GM10266 (cell line): ENCODE measurements at regions not wholly inside any gene's neighbourhood (a gene's known extent, or its start where the extent isn't known, plus 50 kb on each side); places are given as distances from the start of the nearest gene placed in this dataset.
"Not testable (repeated sequence)": the region's sequence is repeated elsewhere in the genome, so short reads cannot be mapped to it uniquely, and the experiment has no call there.

Source experiments
- DNase-seq: peaks from one replicate; pipeline ENCODE4 v3.0.0; 2012; ENCODE audit errors: extremely low spot score
- CTCF ChIP-seq: IDR thresholded peaks from 2 replicates; pipeline ENCODE4 v1.5.1; 2012; ENCODE audit warnings: mild to moderate bottlenecking, low read depth; ENCODE audit not compliant: control insufficient read depth, insufficient read depth; ENCODE audit errors: missing control alignments

GRCh38 chr5:119694284-119694683 is 64.9 kb downstream of the FAM170A start:
- no peak for DNase-seq
- TF ChIP-seq CTCF: no peak

GRCh38 chr5:119706049-119706448 is 76.7 kb downstream of the FAM170A start:
- no peak for DNase-seq
- no peak for TF ChIP-seq CTCF

GRCh38 chr5:119708076-119708790 is 78.9 kb downstream of the FAM170A start:
- no peak for TF ChIP-seq CTCF
- DNase-seq: no peak

GRCh38 chr5:119721775-119722174 is 92.4 kb downstream of the FAM170A start:
- no peak for TF ChIP-seq CTCF
- no peak for DNase-seq

- DNase-seq: not testable (repeated sequence)
Observed at GRCh38 chr5:119725291-119725690, 95.9 kb downstream of the FAM170A start.

GRCh38 chr5:119726544-119726943 is 97.2 kb downstream of the FAM170A start:
- no peak for TF ChIP-seq CTCF
- no peak for DNase-seq

- no peak for DNase-seq
- no peak for TF ChIP-seq CTCF
Observed at GRCh38 chr5:119740225-119740624, 110.9 kb downstream of the FAM170A start.

GRCh38 chr5:119741691-119742090 is 112.3 kb downstream of the FAM170A start:
- no peak for TF ChIP-seq CTCF

More at GRCh38 chr5:119741691-119742090, 112.3 kb downstream of the FAM170A start:
- DNase-seq: no peak
